ENCODE measurements at regions not wholly inside any gene's neighbourhood (a gene's known extent, or its start where the extent isn't known, plus 50 kb on each side); places are given as distances from the start of the nearest gene placed in this dataset.

DNA sequence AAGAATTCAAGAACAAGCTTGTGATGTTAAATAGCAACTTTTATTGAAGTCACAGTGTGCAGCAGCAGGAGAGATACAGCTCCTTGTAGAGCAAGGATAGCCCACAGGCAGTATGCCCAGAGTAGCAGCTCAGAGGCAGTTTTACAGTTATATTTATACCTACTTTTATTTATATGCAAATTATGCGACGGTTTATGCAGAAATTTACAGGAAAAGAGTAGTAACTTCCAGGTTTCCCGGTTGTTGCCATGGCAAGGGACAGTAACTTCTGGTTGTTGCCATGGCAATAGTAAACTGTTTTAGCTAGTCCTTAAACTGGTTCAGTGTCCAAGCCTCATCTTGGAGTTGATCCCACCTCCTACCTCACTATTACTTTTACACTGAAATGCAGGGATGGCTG lies 344.6 kb upstream of the LYPLAL1 start:
- DNase-seq, result no peak

DNA sequence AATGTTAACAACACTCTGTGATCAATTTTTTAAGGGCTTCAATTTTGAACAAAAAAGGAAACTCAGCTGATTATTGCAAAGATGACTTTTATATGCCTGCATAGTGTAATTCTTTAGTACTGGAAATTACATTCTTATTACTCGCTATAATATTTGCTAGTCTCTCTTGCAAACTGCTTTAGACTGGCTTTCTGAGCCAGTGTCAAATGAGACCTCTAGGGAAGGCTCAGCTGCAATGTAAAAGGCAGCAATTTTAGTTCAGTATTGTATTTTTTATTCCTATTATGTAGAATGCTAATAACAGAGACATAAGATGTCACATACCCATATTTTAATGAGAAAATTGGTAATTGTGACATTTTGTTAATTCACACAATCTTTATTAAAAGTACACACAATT lies 338.1 kb upstream of the LYPLAL1 start:
- DNase-seq, result no peak

DNA sequence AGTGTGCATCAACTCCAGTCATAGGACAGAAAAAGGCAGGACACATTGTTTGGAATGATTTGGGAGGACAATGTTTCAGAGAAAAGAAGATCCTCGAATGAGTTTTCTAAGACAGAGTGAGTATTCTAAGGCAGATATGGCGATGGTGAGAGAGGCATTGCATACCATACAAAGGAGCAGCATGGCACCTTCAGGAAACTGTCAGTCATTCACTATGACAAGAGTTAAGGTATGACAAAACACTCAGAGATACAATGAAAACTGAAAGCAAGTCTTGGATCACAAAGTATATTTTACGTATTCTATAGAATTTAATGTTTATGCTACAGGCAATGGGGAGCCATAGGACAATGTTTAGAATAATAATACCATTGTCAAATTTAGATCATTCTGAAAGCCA lies 337.4 kb upstream of the LYPLAL1 start:
- no peak for DNase-seq

DNA sequence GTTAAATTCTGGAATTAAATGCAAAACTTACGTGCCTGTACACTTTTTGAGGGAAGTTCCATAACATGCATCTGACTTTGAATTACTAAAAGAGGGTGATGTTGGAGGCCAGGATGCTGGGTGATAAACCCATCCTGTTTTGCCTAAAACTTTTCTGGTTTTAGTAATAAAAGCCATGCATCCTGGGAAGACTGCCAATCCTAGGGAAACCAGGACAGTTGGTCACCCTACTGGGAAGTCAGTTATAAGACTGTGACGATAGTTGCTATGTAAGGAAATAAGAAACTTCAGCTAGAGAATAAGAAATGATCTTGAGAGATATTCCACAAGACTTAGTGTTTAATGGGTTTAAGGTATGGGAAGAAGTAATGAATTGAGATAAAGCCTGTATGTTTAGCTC lies 336.6 kb upstream of the LYPLAL1 start:
- DNase-seq, result no peak

DNA sequence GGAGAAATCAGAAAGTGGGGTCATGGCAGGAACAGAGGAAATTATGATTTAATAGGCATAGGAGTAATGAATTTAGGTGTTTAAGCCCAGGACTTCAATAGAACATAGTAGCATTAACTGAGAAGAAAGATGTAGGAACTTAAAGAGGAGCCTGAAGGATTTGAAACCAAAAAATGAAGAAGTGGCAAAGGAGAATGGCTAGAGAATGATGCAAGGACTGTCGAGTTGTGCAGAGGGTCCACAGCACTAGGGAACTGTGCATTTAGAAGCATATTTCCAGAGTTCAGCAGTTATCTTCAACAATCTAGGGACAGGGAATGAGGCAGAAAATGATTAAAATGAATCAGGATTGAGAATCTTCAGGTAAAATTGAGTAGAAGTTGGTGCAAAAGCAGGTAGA lies 328.1 kb upstream of the LYPLAL1 start:
- DNase-seq, result no peak

DNA sequence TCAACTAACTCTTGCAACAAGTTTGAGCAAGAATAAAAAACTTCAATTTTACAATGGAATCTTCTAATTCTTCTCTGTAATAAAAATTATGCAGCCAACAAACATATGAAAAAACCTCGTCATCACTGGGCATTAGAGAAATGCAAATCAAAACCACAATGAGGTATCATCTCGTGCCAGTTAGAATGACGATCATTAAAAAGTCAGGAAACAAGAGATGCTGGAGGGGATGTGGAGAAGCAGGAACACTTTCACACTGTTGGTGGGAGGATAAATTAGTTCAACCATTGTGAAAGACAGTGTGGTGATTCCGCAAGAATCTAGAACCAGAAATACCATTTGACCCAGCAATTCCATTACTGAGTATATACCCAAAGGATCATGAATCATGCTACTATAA lies 327.5 kb upstream of the LYPLAL1 start:
- DNase-seq, result no peak

DNA sequence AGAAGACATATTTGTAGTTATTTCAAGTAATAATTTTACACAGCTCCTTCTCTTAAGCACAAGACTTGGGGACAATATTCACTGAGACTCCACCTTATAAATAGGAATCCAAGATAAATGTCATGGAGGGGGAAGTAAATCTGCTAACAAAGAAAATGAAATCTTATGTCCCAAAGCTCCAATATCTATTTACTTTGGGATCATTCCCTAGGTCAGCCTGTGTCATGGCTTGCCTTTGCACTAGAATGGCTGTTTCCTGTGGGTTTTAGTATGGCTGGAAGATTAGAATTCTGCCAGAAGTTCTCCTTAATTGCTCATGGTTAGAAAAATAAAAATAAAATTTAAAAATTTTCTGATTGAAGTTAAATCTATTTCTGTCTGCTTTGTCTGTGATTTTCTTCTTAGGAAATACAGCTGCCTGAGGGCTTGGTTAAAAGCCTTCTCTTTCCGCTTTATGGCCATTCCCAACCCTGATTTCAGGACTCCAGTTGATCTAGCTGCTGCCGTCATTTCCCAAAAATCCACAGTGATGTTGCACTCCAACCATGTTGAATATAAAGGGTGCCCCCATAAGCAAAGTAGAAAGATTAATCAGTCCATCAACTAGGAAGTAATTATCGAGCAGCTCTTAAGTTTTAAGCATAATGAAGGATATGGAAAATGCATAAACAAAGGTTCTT lies 326.4 kb upstream of the LYPLAL1 start:
- no peak for DNase-seq

DNA sequence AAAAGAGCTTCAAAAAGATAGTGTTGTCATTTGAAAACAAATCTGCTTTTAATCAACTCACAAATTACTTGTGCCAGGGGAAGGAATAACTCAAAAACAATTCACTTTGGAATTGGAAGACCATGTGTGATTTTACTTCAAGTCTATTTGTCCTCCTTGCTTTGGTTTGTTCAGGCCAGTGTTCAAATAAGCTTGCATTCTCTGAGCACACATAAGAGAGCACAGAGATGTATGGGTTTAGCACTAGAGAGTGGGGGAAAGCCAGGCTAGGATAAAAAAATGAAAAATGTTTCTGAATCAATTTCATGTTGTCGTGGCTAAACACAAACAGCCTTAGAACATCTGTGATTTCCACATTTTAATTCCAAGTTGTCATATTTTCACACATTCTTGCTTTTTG lies 325.7 kb upstream of the LYPLAL1 start:
- DNase-seq, result no peak

DNA sequence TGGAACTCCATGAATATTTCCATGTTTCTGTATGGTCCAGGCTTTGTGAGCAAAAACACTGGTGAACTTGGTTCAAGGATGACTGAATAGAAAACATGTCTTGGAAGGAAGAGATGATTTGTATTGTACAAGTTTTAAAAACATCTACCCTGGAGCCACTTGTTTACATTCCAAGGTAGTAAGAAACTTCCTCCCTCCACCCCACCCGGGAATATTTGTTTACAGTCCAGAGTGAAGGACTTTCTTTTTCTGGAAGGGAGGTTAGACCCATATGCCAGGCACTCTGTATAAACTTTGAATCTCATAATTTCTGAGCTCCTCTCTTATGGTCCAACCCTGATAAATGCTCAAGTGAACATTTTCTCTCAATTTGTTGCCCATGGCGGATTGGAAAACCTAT lies 323.3 kb upstream of the LYPLAL1 start:
- DNase-seq, result no peak

DNA sequence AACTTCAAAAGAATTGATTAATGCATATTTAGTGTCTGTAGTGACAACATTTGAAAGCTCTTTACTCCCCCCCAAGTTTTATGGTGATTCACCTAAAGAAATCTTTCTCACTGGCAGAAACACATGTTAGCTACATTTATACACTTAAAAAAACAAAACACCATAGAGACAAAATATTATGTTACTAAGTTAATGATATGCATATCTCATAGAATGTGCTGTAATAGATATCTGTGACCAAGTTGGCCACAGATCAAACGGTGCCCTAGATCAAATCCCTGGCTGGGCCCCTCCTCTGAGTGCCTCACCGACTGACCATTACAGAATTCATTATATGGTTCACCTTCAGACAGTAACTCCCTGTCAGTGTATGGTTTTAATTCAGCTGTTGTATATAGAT lies 322.1 kb upstream of the LYPLAL1 start:
- no peak for DNase-seq

DNA sequence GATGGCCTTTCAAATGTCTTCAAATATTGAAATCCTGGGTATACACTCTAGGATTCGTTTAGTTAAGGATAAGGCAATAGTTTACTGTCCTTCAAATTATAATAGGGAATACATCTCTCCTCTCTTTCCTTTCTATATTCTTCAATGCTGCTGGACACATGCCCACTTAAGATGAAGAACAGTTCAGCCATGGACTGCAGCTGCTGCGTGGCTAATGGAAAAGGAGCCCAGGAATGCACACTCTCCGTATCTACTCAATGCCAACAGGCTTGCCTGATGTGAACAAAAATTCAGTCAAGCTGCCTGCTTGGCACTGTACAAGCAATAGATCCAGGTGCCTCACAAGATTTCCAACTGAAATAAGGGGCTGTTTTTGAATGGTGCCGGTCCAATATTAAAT lies 321.2 kb upstream of the LYPLAL1 start:
- no peak for DNase-seq

DNA sequence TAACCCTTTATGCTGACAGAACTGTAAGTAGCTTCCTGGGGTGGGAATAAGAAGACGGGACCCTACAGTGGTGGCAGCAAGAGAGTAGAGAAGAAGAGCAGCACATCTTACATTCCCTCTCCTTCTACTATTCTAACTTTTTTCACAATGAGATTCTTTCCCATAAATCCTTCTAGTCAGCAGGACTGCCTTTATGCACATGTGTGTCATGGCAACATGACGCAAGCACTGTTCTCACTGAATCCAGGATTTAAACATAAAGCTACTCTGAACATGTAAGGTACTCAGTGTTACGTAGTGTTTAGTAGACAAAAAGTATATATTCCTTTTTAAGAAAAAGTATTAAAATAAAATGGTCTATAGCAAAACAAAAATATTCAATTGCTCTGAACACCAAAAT lies 309.7 kb upstream of the LYPLAL1 start:
- DNase-seq, result no peak

DNA sequence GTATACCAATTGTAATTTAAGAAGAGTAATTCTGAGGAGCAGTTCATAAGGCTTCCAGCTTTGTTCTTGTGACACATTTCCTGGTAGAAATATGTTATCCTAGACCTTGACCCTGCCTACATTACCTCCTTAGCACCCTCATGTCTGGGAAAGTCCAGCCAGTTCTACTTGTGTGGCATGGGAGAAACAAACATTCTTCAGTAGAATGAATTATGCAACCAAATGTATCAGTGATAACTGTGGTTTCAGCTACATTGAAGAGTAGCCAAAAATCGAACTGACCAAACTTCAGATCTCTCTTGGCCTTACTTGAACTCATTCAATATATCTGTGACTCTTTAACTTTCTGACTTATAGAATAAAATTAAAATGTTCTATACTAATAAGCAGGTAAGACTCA lies 308.1 kb upstream of the LYPLAL1 start:
- DNase-seq, result no peak

DNA sequence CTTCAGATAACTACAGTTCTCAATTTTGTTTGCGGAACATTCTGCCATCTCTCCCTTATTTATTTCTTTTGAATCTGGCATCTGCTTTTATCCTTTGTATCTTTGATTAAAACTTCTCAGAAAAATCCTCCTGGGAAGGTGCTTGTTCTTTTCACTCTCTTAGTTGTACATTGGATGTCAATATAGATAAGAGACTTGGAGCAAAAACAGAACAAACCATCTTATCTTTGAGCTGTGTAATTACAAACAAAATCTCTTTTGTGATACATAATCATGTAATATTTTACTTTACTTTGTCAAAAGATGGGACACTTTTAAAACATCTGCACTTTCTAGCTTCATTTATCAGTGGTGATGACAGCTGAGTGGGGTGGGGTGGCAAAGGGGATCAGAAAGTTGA lies 307.2 kb upstream of the LYPLAL1 start:
- no peak for DNase-seq

DNA sequence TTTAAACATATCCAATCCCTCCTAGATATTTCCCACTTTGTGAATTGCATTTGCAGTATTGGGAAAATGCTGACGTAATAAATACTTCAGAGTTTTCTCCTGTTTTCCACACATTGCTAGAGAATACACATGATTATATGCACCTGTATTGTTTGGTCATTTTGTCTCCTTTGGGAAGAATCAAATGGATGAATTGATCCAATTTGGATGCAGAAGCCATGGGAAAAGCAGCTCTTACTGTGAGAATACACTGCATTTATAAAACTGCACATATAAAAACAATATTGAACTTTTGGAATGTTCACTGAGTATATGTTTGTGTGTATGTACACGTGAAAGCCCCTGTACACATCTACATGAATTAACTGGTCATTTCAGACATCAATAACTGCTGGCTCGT lies 306.6 kb upstream of the LYPLAL1 start:
- DNase-seq, result no peak

DNA sequence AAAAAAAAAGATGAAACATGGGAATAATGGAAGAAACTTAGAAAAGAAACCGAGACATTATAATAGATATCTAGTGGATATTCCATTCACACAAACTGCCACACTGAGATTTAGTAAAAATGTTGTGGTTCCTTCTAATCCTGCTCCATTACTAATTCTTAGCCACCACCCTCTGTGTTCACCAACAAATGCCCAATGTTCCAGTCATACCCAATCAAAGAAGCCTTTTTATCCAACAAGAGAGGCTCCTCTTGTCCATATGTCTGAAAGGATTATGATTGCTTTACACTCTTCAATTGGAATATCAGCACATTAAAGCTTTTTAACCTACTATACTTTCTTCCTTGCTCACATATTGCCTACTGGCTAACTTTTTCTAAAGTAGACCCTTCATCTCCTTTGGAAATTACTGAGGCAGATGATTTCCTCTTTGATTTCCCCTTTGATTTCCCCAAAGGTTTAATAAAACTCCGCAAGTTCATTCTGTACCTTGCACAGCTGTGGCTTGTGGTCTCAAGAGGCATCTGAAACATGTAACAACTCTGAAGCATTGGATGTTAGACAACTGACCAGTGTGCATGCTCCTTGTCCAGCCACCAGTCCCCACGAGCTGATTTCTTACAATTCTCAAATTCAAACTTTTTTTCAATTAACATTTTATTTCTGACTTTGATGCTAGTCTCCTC lies 305.6 kb upstream of the LYPLAL1 start:
- no peak for DNase-seq

DNA sequence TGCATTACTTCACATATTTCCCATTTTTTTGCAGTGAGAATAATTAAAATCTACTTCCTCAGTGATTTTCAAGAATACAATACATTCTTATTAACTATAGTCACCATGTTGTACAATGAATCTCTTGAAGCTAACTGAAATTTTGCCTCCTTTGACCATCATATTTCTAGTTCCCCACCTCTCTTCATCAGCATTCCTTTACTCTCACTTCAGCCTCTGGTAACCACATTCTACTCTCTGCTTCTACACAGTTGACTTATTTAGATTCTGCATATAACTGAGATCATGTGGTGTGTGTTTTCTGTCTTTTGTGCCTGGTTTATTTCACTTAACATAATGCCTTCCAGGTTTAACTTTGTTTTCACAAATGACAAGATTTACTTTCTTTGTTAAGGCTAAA lies 304.4 kb upstream of the LYPLAL1 start:
- no peak for DNase-seq

DNA sequence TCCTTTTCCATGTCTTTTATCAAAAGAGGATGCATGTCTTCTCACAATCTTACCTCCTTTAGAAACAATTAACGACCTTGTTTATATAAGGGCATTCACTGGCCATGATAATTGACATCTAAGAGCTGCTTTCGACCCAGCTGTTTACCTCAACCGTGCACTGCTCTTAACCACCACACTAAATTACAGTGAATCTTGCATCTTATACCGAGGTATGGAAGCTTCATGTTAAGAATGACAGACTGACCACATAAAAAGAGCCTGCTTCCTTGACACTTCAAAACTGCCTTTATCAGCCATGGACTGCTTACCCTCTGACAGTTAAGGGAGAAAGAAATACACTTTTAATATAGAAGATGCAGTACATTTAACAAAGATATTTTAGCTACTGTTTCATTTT lies 301.7 kb upstream of the LYPLAL1 start:
- no peak for DNase-seq

DNA sequence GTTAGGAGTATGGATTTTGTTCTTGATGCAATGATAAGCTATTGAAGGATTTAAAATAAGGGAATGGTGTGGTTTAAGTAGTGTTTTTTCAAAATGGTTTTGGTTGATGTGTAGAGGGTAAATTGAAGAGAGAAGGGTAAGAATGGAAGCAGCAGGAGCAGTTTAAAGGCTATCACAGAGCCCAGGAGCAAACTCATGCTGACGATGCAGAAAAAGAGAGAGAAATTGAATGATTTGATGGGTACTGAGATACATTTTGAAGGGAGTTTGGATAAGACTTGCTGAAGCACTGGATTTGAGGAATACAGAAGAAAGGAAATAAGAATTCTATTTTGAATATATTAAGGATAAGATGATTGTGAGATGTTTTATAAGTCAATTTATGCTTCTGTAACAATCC lies 300.8 kb upstream of the LYPLAL1 start:
- DNase-seq, result no peak

DNA sequence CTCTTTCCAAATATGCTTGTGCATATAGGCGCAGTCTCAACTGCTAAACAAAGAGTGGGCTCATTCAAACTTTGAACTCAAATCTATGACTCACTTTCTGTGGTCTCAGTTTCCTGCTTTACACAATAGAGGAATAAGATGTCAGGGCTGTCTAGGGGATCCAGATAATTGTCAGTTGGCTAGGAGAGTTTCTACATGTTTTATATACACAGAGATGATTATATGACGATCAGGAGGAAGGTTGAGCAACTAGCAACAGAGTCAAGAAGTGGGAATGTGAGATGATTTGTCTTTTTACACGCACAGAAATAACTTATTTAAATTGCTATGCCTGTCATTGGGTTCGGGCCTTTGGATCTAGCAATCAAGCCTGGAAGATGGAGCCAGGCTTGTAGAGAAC lies 299.4 kb upstream of the LYPLAL1 start:
- DNase-seq, result no peak

DNA sequence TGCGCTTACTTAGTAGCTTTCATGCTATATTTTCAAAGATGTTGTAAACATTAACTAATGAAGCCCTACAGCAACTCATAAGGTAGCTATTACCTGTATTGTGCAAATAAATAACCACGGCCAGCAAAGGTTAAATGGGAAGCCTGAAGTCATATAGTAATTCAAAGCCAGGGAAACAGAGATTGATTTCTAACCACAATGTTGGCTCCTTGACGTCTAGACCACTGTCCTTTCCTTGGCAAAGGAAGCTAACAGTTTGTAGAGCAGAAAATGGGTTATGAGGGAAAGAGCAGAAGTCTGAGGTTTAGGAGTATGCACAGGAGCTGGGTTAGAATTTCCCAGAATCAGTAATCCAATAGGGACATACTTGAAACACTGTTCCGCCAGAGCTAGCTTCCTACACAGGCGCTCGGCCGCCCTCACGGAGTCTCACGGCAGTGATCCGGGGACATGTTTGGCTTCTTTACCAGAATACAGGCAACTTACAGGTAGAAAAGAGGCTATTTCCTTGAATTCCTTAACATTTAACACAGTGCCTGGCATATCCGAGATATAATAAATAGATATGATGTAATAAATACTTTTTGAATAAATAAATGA lies 298.8 kb upstream of the LYPLAL1 start:
- DNase-seq, result no peak

DNA sequence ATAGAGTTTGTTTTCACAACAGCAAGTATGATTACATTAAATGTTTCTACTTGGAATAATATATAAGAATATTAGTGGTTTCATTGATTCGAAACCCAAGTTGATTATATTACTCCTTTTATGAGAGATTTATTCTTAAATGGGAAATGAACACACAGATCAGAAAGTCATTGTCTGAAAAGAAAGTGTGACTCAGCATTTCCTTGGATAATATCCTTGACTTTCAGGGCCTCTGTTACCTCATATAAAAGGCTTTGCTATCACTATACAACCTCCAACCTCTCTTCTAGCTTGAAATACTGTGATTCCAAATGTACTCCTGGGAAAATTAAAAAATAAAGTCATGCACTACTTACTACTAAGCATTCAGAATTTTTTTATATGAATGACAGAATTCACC lies 295.3 kb upstream of the LYPLAL1 start:
- DNase-seq, result no peak

DNA sequence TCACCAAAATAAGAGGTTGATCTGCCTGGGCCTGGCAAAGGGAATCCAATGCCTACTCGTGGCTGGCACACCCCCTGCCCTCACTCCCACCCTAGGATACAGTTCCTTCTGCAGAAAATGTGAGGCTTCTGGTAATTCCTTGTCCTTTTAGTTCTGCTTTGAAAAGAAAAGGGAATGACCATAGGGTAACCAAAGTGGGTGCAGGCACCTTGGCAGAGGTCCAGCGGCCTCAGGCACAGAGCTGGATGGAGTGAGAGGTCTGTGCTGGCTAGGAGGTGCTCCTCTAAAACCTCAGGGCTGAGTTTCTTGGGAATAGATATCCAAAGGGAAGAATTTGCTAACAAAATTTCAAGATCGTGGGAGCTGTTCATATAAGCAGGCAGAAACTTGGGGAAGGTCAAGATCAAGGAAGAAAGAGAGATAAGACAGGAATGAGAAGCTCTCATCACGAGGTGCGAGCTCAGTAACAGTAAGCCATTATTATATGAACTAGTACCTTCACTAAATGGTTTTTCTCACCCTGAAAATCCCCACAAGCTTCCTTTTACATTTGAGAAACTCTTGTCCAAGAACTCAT lies 293.1 kb upstream of the LYPLAL1 start:
- DNase-seq, result no peak

DNA sequence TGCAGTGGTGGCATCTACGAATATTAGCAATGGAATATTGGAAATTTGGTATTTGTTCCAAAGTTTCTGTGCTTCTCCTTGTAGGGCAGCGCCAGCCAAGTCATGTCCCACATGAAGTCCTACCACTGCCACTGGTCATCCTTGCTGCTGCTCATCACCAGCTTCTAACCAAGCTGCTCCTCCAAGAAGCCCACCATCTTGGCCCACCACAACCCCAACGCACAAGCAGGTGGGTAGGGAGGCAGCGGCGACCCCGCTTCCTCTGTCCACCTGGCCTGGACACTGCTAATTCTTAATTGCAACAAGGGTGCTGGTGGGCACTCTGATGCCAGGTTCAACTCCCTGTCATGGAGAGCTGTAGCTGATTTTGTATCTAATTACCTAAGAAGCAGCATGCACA lies 291.2 kb upstream of the LYPLAL1 start:
- no peak for DNase-seq
